ENCODE measurements at regions not wholly inside any gene's neighbourhood (a gene's known extent, or its start where the extent isn't known, plus 50 kb on each side); places are given as distances from the start of the nearest gene placed in this dataset.

DNA sequence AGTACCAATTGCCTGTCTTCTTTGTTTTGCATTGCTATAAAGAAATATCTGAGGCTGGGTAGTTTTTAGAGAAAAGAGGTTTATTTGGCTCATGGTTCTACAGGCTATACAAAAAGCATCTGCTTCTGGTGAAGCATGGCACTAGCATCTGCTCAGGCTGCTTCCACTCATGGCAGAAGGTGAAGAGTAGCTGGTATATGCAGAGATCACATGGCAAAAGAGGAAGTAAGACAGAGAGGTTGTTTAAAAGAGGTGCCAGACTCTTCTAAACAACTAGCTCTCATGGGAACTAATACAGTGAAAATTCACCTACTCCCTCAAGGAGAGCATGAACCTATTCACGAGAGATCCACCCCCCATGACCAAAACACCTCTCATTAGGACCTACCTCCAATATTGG, 56.7 kb upstream of the GUCA2B start:
- no peak for DNase-seq (ENCODE audit: low spot score)

DNA sequence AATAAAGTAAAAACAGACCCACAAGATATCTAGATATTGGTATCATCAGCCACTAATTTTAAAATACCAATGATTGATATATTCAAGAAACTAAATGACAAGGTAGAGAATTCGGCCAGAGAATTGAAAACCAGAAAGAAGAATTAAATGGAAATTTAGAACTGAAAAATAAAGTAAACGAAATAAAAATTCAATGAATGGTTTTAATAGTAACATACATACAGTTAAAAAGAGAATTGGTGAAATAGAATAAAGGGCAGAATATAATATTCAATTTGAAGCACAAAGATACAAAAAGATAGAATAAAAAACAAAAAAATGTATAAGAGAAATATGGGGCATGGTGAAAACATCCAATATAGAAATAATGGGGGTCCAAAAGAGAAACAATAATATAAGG, 64.0 kb upstream of the GUCA2B start:
- no peak for DNase-seq (ENCODE audit: low spot score)

- DNase-seq (ENCODE audit: low spot score), result no peak
Measured at GRCh38 chr1:42086146-42086545, 67.1 kb upstream of the GUCA2B start.

DNA sequence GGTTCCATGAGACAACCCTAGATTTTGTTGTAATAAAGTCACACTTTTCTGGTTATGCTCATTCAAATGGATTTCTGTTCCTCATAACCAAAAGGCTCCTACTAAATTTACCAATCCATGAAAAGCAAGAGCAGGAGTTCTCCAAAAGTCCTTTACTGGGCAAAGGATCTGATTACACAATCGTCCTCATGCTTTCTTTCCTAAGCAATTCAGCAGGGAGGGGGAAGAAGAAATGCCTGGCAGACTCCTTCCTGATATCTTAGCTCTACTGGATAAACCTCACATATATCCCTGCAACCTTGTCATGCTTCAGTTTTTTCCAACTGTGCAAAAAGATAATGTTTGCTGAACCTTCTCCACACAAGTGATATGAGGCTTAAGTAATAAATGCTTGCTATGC, 67.6 kb upstream of the GUCA2B start:
- no peak for DNase-seq (ENCODE audit: low spot score)

DNA sequence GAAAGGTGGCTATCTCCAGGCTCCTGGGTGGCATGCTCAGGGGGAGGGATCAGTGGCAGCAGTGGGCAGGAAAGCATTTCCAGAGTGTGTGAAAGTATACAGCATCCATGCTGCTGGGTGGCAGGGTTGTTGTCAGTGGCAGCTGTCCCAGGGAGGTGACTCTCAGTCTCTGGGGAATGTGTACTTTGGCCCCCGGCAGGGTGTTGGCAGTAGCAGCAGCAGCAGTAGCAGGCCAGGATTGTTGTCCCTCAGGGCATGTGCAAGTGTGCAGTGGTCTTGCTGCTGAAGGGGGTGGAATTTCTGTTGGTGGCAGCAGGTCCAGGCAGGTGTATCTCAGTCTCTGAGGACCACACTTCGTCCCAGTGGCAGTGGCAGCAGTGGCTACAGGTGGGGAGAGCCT, 71.7 kb upstream of the GUCA2B start:
- DNase-seq (ENCODE audit: low spot score), result no peak

DNA sequence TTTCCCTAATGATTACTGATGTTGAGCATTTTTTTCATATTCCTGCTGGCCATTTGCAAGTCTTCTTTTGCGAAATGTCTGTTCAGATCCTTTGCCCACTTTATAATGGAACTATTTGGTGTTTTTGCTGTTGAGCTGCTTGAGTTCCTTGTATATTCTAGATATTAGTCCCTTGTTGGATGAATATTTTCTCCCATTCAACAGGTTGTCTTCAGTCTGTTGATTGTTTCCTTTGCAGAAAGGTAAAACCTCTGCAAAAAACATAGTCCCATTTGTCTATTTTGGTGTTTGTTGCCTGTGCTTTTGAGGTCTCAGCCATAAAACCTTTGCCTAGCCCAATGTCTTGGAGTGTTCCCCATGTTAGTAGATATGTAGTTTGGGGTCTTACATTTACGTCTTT, 78.0 kb upstream of the GUCA2B start:
- no peak for DNase-seq (ENCODE audit: low spot score)

DNA sequence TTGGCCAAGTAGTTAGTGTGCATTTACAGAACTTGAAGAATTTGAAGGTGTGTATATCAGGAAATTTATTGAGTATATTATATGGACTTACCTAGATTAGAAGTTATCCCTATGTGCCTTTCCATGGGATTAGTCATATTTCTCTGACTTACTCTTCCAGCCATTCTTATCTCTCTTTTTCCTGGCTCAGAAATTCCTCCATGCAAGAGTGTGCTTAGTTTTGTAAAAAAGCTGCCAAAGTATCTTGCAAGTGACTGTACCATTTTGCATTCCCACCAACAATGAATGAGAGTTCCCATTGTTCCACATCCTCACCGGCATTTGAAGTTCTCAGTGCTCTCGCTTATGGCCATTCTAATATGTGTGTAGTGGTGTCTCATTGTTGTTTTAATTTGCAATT, 82.2 kb upstream of the GUCA2B start:
- DNase-seq (ENCODE audit: low spot score), result no peak

DNA sequence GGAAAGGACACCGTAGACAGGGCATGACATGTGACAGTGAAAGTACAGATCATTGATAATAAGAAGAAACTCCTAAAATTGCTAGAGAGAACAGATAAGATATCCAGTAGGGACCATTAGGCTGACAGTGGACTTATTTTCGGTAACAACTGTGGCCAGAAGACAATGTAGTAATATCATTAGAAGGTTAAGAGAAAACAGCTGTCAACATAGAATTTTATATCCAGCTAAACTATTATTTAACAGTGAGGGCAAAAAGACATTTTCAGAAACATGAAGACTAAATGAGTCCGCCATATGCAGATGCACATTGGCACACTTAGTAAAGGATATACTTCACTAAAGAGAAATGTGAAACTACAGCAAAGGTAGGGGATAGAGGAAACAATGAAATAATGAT, 95.4 kb upstream of the GUCA2B start:
- no peak for DNase-seq (ENCODE audit: low spot score)

DNA sequence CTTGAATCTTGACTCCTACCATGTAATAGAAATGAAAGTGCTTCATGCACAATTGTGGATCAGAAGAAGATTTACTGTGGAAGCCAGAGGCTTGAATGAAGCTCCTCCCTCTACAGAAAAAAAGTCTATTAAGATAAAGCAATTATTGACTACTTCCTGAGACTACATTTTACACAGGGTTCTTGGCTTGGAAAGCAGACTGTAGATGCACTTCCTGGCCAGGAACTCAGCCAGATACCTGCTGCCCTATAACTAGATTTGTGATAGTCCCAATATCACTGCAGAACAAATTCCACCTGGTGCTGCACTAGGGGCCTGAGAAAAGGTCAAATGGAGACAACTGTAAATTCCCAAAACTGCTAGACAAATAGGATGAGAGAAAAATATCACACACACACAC, 96.8 kb upstream of the GUCA2B start:
- no peak for DNase-seq (ENCODE audit: low spot score)

- no peak for DNase-seq (ENCODE audit: low spot score)
Measured at GRCh38 chr1:42055061-42055460, 98.1 kb upstream of the GUCA2B start.

DNA sequence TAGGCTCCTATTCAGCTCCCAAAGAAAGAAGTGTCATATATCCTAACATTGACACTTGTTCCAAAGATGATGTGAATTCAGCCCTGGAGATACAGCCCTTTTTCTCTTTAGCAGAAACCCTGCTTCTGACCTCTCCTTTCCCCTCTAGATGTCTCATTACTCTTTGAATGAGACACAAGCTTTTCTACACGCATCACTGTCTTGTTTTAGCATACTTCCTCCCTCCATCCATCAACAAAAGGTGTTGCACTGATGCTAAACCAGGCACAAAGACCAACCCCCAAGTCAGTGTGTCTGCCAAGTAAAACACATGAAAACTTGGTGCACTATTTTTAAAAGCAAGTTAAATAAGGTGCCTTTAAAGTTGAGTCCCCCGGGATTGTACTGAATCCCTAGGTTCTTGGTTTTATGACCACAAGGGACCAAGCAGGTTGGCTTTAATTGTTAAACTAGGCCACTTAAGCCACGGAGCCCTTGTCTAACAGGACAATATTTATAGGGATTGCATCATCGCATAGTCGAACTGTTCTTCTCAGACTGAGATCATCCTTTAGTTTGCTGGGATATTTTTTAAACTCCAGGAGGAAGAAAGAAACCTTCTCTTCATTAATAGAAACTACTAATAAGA, 101.0 kb upstream of the GUCA2B start:
- DNase-seq (ENCODE audit: low spot score), result no peak

DNA sequence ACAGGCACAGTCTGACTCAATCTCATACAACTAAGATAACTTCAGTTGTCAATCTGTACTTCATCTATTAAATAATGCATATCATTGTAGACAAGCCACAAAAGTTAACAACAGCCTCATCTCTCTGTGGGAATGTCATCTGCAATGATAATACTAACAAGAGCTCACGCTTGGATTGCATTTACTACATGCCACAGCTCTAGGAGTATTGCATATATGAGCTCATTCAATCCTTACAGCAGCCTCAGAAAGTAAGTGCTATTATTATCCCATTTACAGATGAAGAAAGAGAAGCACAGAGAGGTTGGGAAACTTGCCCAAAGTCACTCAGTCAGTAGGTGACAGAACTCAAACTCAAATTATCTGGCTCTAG, 105.7 kb upstream of the GUCA2B start:
- DNase-seq (ENCODE audit: low spot score), result no peak

DNA sequence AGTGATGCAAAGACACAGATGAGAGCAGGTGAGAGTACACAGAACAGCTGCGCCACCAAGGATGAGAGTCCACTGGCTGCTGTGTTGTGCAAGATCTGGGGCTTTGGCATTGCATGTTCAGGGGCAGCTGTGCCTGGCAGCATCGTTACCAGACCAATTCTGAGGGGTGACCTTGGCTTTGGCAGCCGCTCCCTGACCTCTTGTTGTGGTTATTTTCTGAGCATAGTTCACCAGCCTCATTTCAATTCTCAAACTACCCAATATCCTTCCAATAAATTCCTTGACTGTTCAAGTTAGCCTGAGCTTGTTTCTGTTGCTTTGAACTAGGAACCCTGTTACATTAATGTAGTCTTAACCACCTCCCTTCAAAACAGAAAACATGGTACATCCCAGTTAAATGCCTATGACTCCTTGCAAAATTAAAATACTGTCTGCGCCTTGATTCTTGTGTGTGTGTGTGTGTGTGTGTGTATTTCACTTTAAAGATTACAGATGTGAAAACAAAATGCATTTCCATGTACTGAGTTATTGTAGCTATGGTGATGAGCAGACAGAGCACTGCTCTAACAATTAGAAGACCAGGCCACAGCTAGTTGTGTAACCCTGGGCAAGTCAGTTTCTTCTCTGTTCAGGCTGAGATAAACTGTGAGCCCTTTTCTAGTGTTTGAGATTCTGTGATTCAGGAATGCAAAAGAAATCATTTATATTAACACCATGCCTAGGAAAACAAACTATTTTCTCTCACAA, 106.3 kb upstream of the GUCA2B start:
- DNase-seq (ENCODE audit: low spot score), result no peak

GRCh38 chr1:42044346-42044745, 108.9 kb upstream of the GUCA2B start:
- DNase-seq (ENCODE audit: low spot score), result no peak

GRCh38 chr1:42043811-42044210, 109.4 kb upstream of the GUCA2B start:
- DNase-seq (ENCODE audit: low spot score), result no peak

- DNase-seq (ENCODE audit: low spot score), result no peak
Measured at GRCh38 chr1:42043182-42043581, 110.0 kb upstream of the GUCA2B start.

- DNase-seq (ENCODE audit: low spot score), result no peak
Measured at GRCh38 chr1:42041031-42041430, 112.2 kb upstream of the GUCA2B start.

- DNase-seq (ENCODE audit: low spot score), result no peak
Measured at GRCh38 chr1:42040159-42040558, 113.1 kb upstream of the GUCA2B start.

DNA sequence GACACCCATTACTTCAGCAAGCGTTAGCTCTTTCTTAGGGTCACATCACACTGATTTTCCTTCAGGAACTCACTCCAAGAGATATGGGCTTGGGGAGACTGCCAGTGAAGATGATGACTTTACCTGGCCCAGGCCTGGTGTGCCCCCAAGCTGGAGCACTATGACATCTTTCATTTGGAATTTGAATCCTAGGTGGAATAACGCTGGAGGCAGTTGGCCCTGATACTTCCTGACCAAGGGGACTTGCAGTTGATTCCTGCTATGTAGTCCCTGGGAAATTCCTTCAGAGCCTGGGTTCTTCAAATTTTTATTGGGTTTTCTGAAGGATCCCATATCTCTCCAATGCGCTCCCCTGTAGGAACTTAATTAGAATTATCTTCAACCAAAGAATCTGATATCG, 114.9 kb upstream of the GUCA2B start:
- DNase-seq (ENCODE audit: low spot score), result no peak

GRCh38 chr1:42037586-42037985, 115.6 kb upstream of the GUCA2B start:
- DNase-seq (ENCODE audit: low spot score), result no peak

DNA sequence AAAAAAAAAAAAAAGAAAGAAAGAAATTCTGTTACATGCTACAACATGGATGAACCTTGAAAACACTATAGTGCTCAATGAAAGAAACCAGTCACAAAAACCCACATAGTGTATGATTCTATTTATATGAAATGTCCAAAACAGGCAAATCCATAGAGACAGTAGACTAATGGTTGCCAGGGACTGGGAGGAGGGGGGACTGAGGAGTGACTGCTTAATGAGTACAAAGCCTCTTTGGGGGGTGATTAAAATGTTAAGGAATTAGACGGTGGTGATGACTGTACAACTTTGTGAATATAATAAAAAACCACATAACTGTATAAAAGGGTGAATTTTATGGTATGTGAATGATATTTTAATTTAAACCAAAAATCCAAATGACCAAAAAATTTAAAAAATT, 116.0 kb upstream of the GUCA2B start:
- no peak for DNase-seq (ENCODE audit: low spot score)

DNA sequence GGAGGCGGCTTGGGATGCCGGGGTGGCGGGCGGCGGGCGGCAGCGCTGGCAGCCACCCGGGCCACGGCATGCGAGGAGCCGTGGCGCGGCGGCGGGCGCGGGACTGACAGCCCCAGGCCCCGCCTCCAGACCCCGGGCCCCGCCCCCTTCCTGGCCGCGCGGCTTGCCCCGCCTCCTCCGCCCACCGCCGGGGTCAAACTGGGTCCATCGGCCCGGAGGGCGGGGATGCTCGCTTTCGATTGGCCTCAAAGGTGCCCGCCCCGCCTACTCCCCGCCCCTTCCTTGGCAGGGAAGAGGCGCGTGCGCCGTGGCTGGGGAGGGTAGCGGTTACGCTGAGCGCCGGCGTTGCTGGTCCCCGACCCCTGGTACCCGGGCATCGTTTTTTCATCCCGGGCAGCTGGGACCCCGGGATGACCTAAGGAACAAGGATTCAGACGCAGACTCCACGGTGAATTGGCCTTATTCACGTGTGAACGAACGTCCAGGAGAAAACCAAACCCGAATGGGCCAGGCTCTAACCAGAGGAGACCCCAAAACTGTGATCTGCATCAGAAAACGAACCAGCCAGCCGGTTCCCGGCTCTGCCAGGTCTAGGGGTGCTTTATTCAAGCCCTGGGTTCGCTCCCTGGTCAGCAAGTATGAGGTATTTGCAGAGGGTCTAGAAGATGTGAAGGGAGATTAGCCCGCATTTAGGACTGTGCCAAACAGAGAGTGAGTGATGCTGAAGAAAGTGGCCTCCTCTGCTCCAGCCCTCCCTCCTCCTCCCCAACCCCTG, 117.2 kb upstream of the GUCA2B start:
- DNase-seq (ENCODE audit: low spot score), result peak; percentile 97

- DNase-seq (ENCODE audit: low spot score), result peak; percentile 90
Measured at GRCh38 chr1:42035205-42035829, 116.6 kb upstream of the HIVEP3 start.

All from D341Med (cell line).